ENCODE measurements at regions not wholly inside any gene's neighbourhood (a gene's known extent, or its start where the extent isn't known, plus 50 kb on each side); places are given as distances from the start of the nearest gene placed in this dataset.

DNA sequence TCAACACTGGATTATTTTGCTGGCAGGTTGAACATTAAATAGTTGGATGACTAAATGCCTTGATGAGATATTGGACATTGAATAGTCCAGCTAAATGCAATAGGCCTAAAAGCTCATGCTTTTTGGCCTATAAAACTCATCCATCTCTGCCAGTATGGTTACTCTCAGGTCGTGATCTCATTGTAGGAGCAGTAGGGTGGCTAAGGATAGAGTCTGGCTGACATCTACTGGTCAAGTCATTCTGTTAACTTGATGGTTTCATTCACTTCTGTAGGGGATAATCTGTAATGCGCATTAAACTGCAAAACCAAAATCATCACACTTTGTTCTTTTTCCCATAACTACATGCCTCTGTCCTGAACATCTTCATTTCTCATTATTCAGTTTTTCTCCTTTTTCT lies 227.0 kb downstream of the DKK2 start:
- TF ChIP-seq EZH2 (IDR thresholded peaks at IDR 0.05; ENCODE audit: borderline replicate concordance, low read length): no peak
- TF ChIP-seq, protein P1, sequence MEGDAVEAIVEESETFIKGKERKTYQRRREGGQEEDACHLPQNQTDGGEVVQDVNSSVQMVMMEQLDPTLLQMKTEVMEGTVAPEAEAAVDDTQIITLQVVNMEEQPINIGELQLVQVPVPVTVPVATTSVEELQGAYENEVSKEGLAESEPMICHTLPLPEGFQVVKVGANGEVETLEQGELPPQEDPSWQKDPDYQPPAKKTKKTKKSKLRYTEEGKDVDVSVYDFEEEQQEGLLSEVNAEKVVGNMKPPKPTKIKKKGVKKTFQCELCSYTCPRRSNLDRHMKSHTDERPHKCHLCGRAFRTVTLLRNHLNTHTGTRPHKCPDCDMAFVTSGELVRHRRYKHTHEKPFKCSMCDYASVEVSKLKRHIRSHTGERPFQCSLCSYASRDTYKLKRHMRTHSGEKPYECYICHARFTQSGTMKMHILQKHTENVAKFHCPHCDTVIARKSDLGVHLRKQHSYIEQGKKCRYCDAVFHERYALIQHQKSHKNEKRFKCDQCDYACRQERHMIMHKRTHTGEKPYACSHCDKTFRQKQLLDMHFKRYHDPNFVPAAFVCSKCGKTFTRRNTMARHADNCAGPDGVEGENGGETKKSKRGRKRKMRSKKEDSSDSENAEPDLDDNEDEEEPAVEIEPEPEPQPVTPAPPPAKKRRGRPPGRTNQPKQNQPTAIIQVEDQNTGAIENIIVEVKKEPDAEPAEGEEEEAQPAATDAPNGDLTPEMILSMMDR (conservative IDR thresholded peaks at IDR 0.05 in 1 of 2, IDR thresholded peaks at IDR 0.05 in 1 of 2; ENCODE audit: extremely low read depth in 1 of 2, insufficient read depth in 1 of 2, low read depth in 1 of 2, low read length in 2 of 2): peak; percentile 50 to 71

Measured in mammary epithelial cell (primary cell).